ENCODE measurements at regions not wholly inside any gene's neighbourhood (a gene's known extent, or its start where the extent isn't known, plus 50 kb on each side); places are given as distances from the start of the nearest gene placed in this dataset.

DNA sequence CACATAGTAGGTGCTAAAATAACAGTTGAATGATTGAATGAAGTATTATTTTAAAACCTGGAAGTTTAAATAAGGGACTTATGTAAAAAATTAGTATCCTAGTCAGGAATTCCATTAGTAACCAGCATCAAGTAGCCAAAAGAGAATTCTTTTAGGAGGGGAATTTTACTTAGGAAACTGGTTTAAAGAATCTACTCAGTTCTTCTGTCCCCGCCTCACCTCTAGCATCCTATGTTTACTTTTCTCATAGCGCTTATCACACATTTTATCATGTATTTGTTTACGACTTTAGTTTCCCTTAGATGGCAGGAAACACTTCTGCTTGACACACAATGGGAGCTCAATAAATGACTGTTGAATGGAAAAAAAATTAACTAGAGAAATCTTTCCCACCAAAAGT lies 229.0 kb downstream of the KLF5 start:
- no peaks in the 10 kb centered on the region for H3K9me3 ChIP-seq (ENCODE audit: control insufficient read depth, low read length)
- H3K4me1 ChIP-seq (ENCODE audit: control insufficient read depth, insufficient read depth, low read length) = peaks cover 15% of the 10 kb centered on the region
- H3K36me3 ChIP-seq (ENCODE audit: control insufficient read depth, insufficient read depth, low read length) = no peaks in the 10 kb centered on the region
- no peak overlapping the region for H3K4me3 ChIP-seq (ENCODE audit: low read length)
- no peaks in the 10 kb centered on the region for H3K27me3 ChIP-seq (ENCODE audit: control insufficient read depth, insufficient read depth, low read length)
- H3K9ac ChIP-seq (ENCODE audit: low read length) = no peak overlapping the region

DNA sequence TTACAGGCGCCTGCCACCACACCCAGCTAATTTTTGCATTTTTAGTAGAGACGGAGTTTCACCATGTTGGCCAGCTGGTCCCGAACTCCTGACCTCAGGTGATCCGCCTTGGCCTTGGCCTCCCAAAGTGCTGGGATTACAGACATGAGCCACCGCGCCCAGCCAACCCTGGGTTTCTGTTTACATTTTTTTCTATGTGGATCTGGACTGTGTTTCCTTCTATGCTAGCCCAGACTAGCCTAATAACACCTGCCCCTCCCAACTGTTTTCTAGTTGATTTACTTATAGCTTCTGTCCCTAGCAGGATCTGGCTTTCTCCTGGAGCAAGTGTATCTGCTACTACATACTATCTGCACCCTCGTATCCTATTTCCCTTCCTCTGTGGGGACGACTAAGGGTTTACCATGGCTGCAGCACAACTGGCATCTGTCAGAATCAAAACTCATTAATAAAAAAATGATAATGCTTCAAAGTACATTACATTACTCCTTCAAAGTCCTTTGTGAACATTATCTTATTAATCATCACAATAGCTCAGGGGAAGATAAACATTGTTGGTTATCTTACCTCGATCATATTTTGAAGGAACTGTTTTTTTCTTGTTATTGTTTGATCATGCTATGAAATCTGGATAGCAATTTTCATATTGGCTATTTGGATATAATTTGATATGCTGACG lies 228.3 kb downstream of the KLF5 start:
- Histone ChIP-seq H3K9ac (ENCODE audit: low read length) (no peak overlapping the region), H3K36me3 (ENCODE audit: control insufficient read depth, insufficient read depth, low read length) (no peaks in the 10 kb centered on the region), H3K4me1 (ENCODE audit: control insufficient read depth, insufficient read depth, low read length) (peaks cover 15% of the 10 kb centered on the region), H3K9me3 (ENCODE audit: control insufficient read depth, low read length) (no peaks in the 10 kb centered on the region), H3K27me3 (ENCODE audit: control insufficient read depth, insufficient read depth, low read length) (no peaks in the 10 kb centered on the region), H3K4me3 (ENCODE audit: low read length) (no peak overlapping the region)

DNA sequence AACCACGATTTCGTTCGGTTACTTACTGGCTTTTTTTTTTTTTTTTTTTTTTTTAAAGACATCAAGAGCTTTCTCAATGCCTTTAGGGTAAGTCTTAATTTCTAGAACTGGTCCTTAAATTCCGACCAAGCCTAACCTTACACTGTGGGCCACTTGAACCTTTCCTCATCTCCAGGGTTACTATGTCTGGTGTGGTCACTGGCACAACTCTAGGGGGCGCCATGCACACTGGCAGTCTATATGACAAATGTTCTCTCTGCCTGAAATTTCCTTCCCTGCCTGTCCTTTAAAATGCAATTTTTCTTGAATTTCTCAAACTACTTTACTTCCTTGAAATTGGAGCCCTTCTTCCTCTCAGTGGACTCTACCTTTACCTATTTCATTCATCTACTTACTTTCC lies 227.4 kb downstream of the KLF5 start:
- no peak overlapping the region for H3K4me3 ChIP-seq (ENCODE audit: low read length)
- H3K4me1 ChIP-seq (ENCODE audit: control insufficient read depth, insufficient read depth, low read length) = peaks cover 15% of the 10 kb centered on the region

DNA sequence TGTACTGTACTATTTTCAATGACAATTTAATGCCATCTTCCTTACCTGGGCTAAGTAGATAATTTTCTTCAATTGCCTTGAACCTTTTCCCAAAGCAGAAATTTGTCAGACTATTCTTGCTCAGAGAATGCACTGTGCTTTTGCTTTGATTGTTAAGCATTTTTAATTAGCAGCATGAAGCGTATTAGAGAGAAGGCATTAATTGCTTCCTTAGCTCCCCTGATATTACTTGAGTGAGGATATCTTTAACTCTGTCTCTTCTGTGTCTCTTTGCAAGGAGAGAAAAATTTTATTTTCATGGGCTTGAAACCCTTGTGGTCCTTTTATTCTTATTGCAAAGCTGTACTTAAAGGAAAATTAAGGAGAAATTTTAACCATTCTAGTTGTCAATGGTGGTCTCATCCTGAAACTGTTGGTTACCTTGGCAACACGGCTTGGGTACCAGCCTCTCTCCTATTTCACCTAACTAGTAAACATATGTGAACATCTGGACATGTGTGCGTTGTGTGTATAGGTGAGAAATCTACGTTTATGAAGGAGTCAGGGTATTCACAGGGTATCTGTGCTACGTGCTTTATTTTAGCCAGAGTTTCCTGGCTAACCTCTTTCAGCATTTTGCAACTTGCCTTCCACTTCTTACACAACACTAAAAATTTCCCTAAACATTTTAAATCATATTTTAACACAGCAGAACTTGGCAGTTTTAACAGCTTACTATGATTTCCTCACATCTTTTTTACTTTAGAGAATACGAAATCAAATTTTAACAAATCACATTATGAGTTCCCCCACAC lies 225.5 kb downstream of the KLF5 start:
- no peaks in the 10 kb centered on the region for H3K9me3 ChIP-seq (ENCODE audit: control insufficient read depth, low read length)
- H3K4me3 ChIP-seq (ENCODE audit: low read length) = no peak overlapping the region
- H3K36me3 ChIP-seq (ENCODE audit: control insufficient read depth, insufficient read depth, low read length) = no peaks in the 10 kb centered on the region
- no peak overlapping the region for H3K9ac ChIP-seq (ENCODE audit: low read length)
- no peaks in the 10 kb centered on the region for H3K27me3 ChIP-seq (ENCODE audit: control insufficient read depth, insufficient read depth, low read length)
- peaks cover 15% of the 10 kb centered on the region for H3K4me1 ChIP-seq (ENCODE audit: control insufficient read depth, insufficient read depth, low read length)

More for the DNA sequence above, 227.4 kb downstream of the KLF5 start:
- Histone ChIP-seq H3K36me3 (ENCODE audit: control insufficient read depth, insufficient read depth, low read length) (no peaks in the 10 kb centered on the region), H3K27me3 (ENCODE audit: control insufficient read depth, insufficient read depth, low read length) (no peaks in the 10 kb centered on the region), H3K9ac (ENCODE audit: low read length) (no peak overlapping the region), H3K9me3 (ENCODE audit: control insufficient read depth, low read length) (no peaks in the 10 kb centered on the region)

DNA sequence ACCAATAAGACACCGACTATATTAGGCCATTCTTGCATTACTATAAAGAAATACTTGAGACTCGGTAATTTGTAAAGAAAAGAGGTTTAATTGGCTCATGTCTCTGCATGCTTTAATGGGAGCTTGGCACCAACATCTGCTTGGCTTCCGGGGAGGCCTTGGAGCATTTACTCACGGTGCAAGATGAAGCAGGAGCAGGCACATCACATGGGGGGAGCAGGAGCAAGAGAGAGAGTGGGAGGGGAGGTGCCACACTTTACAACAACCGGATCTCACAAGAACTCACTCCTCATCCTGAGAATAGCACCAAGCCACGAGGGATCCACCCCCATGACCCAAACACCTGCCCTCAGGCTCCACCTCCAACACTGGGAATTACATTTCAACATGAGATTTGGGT lies 224.8 kb downstream of the KLF5 start:
- Histone ChIP-seq H3K4me1 (ENCODE audit: control insufficient read depth, insufficient read depth, low read length) (peaks cover 15% of the 10 kb centered on the region), H3K9ac (ENCODE audit: low read length) (no peak overlapping the region), H3K27me3 (ENCODE audit: control insufficient read depth, insufficient read depth, low read length) (no peaks in the 10 kb centered on the region)

DNA sequence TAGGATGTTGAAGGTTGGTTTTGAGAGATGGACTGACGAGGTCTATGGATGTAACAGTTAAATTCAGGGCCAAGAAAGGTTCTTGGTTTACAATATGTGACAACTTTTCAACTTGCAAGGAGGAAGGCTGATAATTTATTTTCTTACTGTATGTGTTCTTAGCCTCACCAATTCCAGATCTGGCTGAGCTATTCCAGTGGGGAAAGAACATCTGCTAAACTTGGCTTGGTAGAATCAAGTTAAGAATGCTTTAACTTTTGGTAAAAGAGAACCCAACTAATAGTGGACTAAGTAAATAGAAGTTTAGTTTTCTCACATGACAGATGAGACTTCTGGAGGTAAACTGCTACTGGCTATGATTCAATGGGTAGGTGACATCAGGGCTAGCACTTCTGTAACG lies 222.9 kb downstream of the KLF5 start:
- H3K4me3 ChIP-seq (ENCODE audit: low read length) = no peak overlapping the region

More for the DNA sequence above, 224.8 kb downstream of the KLF5 start:
- H3K4me3 ChIP-seq (ENCODE audit: low read length) = no peak overlapping the region
- no peaks in the 10 kb centered on the region for H3K36me3 ChIP-seq (ENCODE audit: control insufficient read depth, insufficient read depth, low read length)
- H3K9me3 ChIP-seq (ENCODE audit: control insufficient read depth, low read length) = no peaks in the 10 kb centered on the region

DNA sequence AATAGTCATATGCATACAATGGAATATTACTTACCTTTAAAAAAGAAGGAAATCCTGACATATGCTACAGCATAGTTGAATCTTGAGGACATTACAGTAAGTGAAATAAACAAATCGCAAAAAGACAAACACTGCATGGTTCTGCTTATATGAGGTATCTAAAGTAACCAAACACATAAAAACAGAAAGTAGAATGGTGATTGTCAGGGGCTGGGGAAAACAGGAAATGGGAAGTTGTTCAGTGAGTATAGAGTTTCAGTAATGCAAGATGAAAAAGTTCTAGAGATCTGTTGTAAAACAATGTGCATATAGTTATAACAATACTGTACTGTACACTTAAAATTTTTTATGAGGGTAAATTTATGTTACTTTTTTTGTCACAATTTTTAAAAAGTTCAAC lies 219.4 kb downstream of the KLF5 start:
- H3K4me3 ChIP-seq (ENCODE audit: low read length) = no peak overlapping the region
- H3K27me3 ChIP-seq (ENCODE audit: control insufficient read depth, insufficient read depth, low read length) = no peaks in the 10 kb centered on the region
- H3K4me1 ChIP-seq (ENCODE audit: control insufficient read depth, insufficient read depth, low read length) = no peaks in the 10 kb centered on the region
- H3K9me3 ChIP-seq (ENCODE audit: control insufficient read depth, low read length) = no peaks in the 10 kb centered on the region
- H3K9ac ChIP-seq (ENCODE audit: low read length) = no peak overlapping the region
- H3K36me3 ChIP-seq (ENCODE audit: control insufficient read depth, insufficient read depth, low read length) = no peaks in the 10 kb centered on the region

More for the DNA sequence above, 222.9 kb downstream of the KLF5 start:
- H3K9ac ChIP-seq (ENCODE audit: low read length) = no peak overlapping the region
- H3K9me3 ChIP-seq (ENCODE audit: control insufficient read depth, low read length) = no peaks in the 10 kb centered on the region
- peaks cover 5% of the 10 kb centered on the region for H3K4me1 ChIP-seq (ENCODE audit: control insufficient read depth, insufficient read depth, low read length)
- H3K36me3 ChIP-seq (ENCODE audit: control insufficient read depth, insufficient read depth, low read length) = no peaks in the 10 kb centered on the region
- H3K27me3 ChIP-seq (ENCODE audit: control insufficient read depth, insufficient read depth, low read length) = no peaks in the 10 kb centered on the region

DNA sequence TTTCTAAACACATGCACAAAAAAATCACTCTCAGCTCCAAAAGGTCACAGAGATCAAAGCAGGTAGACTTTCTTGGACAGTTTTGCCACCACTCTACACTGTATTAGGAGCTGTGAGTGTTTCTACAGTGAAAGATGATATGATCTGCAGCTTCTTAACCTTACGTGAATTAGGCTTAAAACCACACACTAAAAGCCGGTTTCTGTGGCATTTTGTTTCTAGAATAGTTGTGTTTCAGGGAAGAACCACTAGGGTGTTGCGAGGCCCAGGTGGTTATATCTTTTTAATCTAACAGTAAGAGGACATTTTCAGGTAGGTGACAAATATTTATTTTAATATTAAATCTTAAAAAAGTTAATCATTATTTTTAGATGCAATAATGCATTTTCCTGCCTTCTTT lies 216.4 kb downstream of the KLF5 start:
- H3K9ac ChIP-seq (ENCODE audit: low read length) = no peak overlapping the region
- H3K36me3 ChIP-seq (ENCODE audit: control insufficient read depth, insufficient read depth, low read length) = no peaks in the 10 kb centered on the region
- H3K4me3 ChIP-seq (ENCODE audit: low read length) = no peak overlapping the region
- H3K9me3 ChIP-seq (ENCODE audit: control insufficient read depth, low read length) = no peaks in the 10 kb centered on the region
- no peaks in the 10 kb centered on the region for H3K4me1 ChIP-seq (ENCODE audit: control insufficient read depth, insufficient read depth, low read length)
- H3K27me3 ChIP-seq (ENCODE audit: control insufficient read depth, insufficient read depth, low read length) = no peaks in the 10 kb centered on the region

DNA sequence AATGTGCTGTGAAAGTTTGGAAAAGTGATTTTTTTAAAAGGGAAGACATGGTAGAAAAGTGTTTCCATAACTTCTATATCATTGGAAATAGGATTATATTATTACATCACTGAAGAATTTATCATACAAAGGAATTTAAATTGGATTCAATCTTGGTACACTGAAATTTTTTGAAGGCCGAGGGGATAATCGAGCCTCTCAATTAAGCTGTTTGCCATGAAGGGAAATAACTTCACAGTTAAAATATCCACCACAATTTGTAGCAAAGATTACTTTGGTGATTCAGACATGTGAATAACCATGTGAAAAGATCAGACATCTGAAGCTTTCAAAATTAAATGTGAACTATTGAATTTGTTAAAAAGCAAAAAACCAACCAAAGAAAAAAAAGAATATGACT lies 215.3 kb downstream of the KLF5 start:
- no peaks in the 10 kb centered on the region for H3K27me3 ChIP-seq (ENCODE audit: control insufficient read depth, insufficient read depth, low read length)
- no peaks in the 10 kb centered on the region for H3K36me3 ChIP-seq (ENCODE audit: control insufficient read depth, insufficient read depth, low read length)
- H3K4me1 ChIP-seq (ENCODE audit: control insufficient read depth, insufficient read depth, low read length) = no peaks in the 10 kb centered on the region
- no peak overlapping the region for H3K9ac ChIP-seq (ENCODE audit: low read length)
- H3K4me3 ChIP-seq (ENCODE audit: low read length) = no peak overlapping the region
- H3K9me3 ChIP-seq (ENCODE audit: control insufficient read depth, low read length) = no peaks in the 10 kb centered on the region

DNA sequence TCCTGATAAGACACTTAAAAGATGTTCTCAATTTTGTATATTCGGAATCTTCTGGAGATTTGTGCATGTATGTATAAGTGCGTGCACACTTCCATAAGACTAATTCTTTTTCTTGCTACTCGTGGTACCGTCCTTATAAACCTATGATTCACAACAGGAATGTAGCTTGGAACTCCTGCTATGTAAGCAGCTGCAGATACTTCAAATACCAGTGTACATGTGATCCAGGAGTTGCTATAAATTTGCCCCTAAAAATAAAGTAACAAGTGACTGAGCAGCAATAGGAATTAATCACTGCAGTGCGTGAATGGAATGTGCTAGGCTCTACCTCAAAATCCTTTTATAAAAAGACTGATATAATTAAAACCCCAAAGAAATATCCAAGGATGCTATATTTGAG lies 214.9 kb downstream of the KLF5 start:
- Histone ChIP-seq H3K9ac (ENCODE audit: low read length) (no peak overlapping the region), H3K36me3 (ENCODE audit: control insufficient read depth, insufficient read depth, low read length) (no peaks in the 10 kb centered on the region), H3K4me1 (ENCODE audit: control insufficient read depth, insufficient read depth, low read length) (no peaks in the 10 kb centered on the region), H3K4me3 (ENCODE audit: low read length) (no peak overlapping the region), H3K9me3 (ENCODE audit: control insufficient read depth, low read length) (no peaks in the 10 kb centered on the region), H3K27me3 (ENCODE audit: control insufficient read depth, insufficient read depth, low read length) (no peaks in the 10 kb centered on the region)

DNA sequence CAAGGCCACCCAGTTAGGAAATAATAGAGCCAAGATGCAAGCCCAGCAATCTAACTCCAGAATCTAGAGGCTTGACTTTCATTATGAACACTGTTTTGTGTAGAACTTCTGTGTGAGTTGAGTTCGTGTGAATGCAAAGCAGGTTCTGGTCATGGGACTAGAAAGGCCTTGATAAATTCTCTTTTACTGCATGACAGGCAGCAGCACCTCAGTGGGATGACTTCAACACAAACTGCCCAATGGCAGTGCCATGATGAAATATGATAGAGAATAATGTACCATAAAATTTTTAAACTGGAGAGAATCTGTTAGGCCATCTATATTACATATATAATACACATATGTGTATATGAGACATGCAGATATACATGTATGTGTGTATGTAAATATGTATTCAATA lies 214.5 kb downstream of the KLF5 start:
- H3K9ac ChIP-seq (ENCODE audit: low read length) = no peak overlapping the region
- no peaks in the 10 kb centered on the region for H3K4me1 ChIP-seq (ENCODE audit: control insufficient read depth, insufficient read depth, low read length)
- no peaks in the 10 kb centered on the region for H3K36me3 ChIP-seq (ENCODE audit: control insufficient read depth, insufficient read depth, low read length)
- H3K9me3 ChIP-seq (ENCODE audit: control insufficient read depth, low read length) = no peaks in the 10 kb centered on the region
- H3K27me3 ChIP-seq (ENCODE audit: control insufficient read depth, insufficient read depth, low read length) = no peaks in the 10 kb centered on the region
- no peak overlapping the region for H3K4me3 ChIP-seq (ENCODE audit: low read length)

DNA sequence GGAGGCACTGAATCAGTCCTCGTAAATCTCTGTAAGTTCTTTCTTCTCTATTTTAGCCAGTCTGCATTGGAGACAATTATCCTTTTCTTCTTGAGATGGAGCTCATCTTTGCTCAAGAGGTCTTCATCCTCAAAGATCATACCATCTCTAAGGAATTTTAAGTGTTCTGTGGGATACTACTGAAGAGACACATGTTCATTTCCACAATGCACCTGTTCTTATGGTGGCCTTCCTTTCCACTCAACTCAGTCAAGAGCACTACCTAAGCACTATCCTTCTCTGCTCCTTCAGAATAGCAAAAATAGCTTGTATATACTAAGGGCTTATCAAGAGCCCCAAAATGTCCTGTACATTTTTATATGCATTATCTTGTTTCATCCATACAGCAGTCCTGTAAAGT lies 214.0 kb downstream of the KLF5 start:
- no peaks in the 10 kb centered on the region for H3K36me3 ChIP-seq (ENCODE audit: control insufficient read depth, insufficient read depth, low read length)
- no peaks in the 10 kb centered on the region for H3K9me3 ChIP-seq (ENCODE audit: control insufficient read depth, low read length)
- no peaks in the 10 kb centered on the region for H3K27me3 ChIP-seq (ENCODE audit: control insufficient read depth, insufficient read depth, low read length)
- no peak overlapping the region for H3K9ac ChIP-seq (ENCODE audit: low read length)
- no peaks in the 10 kb centered on the region for H3K4me1 ChIP-seq (ENCODE audit: control insufficient read depth, insufficient read depth, low read length)
- no peak overlapping the region for H3K4me3 ChIP-seq (ENCODE audit: low read length)
